A673 (cell line): ENCODE measurements at regions not wholly inside any gene's neighbourhood (a gene's known extent, or its start where the extent isn't known, plus 50 kb on each side); places are given as distances from the start of the nearest gene placed in this dataset.

Experiments
- BruUV-seq: library from RNA; stranded (reverse); fragments of 400-500 nt; replicated peaks from 2 replicates; lab custom pipeline; 2021; lab: Mats Ljungman, UMichigan
- CTCF ChIA-PET: fragments of 300-600 bp; sonication (Branson Sonifier 250); formaldehyde crosslinking; loops from one replicate; lab custom pipeline; 2022; ENCODE audit warnings: antibody characterized with exemption; lab: Charles Lee
- POLR2A ChIA-PET: fragments of 300-600 bp; sonication (Branson Sonifier 250); formaldehyde crosslinking; loops from one replicate; lab custom pipeline; 2022; ENCODE audit warnings: antibody characterized with exemption; ENCODE audit not compliant: low non-redundant PET; lab: Charles Lee
- DNase-seq: peaks from one replicate; pipeline ENCODE4 v3.0.0-alpha.2; 2015; ENCODE audit warnings: low spot score
- H3K27ac ChIP-seq: fragments of 200-600 bp; sonication (generic); 2 replicates; pipeline ENCODE4 v1.5.1; 2016; ENCODE audit warnings: mixed run types, low read depth, mild to moderate bottlenecking, mixed read lengths, antibody characterized with exemption, low read length; ENCODE audit not compliant: poor library complexity, severe bottlenecking
- H3K27me3 ChIP-seq: fragments of 200-600 bp; sonication (generic); replicated peaks from 2 replicates; pipeline ENCODE4 v1.6.1; 2017; ENCODE audit warnings: mixed run types, low read depth, mild to moderate bottlenecking, mixed read lengths, antibody characterized with exemption, low read length; ENCODE audit not compliant: insufficient read depth, poor library complexity
- H3K36me3 ChIP-seq: fragments of 200-600 bp; sonication (generic); 2 replicates; pipeline ENCODE4 v1.6.1; 2016; ENCODE audit warnings: mixed run types, mild to moderate bottlenecking, mixed read lengths, antibody characterized with exemption, low read length; ENCODE audit not compliant: insufficient read depth, poor library complexity, severe bottlenecking
- H3K4me1 ChIP-seq: fragments of 200-600 bp; sonication (generic); 2 replicates; pipeline ENCODE4 v1.6.1; 2017; ENCODE audit warnings: mixed run types, mild to moderate bottlenecking, mixed read lengths, antibody characterized with exemption, low read length; ENCODE audit not compliant: insufficient read depth, poor library complexity, severe bottlenecking
- H3K4me3 ChIP-seq: fragments of 200-600 bp; sonication (generic); 2 replicates; pipeline ENCODE4 v1.5.1; 2016; ENCODE audit warnings: low read depth, mixed run types, mild to moderate bottlenecking, mixed read lengths, low read length; ENCODE audit not compliant: poor library complexity, severe bottlenecking
- H3K9me3 ChIP-seq: fragments of 200-600 bp; sonication (generic); 2 replicates; pipeline ENCODE4 v1.6.1; 2016; ENCODE audit warnings: mixed run types, low read depth, mild to moderate bottlenecking, mixed read lengths, antibody characterized with exemption, low read length; ENCODE audit not compliant: poor library complexity, severe bottlenecking
- CTCF ChIP-seq: fragments of 300-800, 200-600 bp; sonication (generic); conservative IDR thresholded peaks from 2 replicates; pipeline ENCODE4 v1.5.1; 2017; ENCODE audit warnings: low read depth, mild to moderate bottlenecking, antibody characterized with exemption, low read length, moderate library complexity, mixed read lengths
- EZH2 ChIP-seq: fragments of 200-600 bp; sonication (generic); IDR thresholded peaks from 2 replicates; pipeline ENCODE4 v1.6.1; 2017; ENCODE audit warnings: borderline replicate concordance, low read depth, mild to moderate bottlenecking, mixed read lengths, antibody characterized with exemption, low read length; ENCODE audit not compliant: poor library complexity, severe bottlenecking
- intact Hi-C: fragments of 100-400 bp; cut with micrococcal nuclease; formaldehyde crosslinking; loops from one replicate; pipeline ENCODE4 v1.10.0; 2022; ENCODE audit not compliant: unreplicated experiment

GRCh38 chr11:112795142-112795815 lies 165.9 kb upstream of the NCAM1 start:
- CTCF ChIA-PET, result interaction anchor here (0.6 to 2.8 kb wide), 9 partner anchors 12 to 513 kb away, joined by 3 to 40 read pairs (median 4); no protein-coding TSS in a partner anchor
- H3K36me3 ChIP-seq, result no peaks in the 10 kb centered on the region
- no peaks in the 10 kb centered on the region for H3K9me3 ChIP-seq
- peak; percentile 81 for DNase-seq
- H3K27ac ChIP-seq, result no peak overlapping the region
- intact Hi-C loops, result loop anchor here (1.0 to 5.0 kb wide), 4 partner anchors 207 to 503 kb away; no protein-coding TSS in a partner anchor
- H3K4me1 ChIP-seq, result no peaks in the 10 kb centered on the region
- BruUV-seq, result no TSS peak
- H3K4me3 ChIP-seq, result no peak overlapping the region
- TF ChIP-seq CTCF, result peak; percentile 81
- no peak for TF ChIP-seq EZH2
- no peaks in the 10 kb centered on the region for H3K27me3 ChIP-seq
- POLR2A ChIA-PET, result no interaction called here

- Histone ChIP-seq H3K4me1 (no peaks in the 10 kb centered on the region), H3K4me3 (no peak overlapping the region), H3K27ac (no peak overlapping the region), H3K36me3 (no peaks in the 10 kb centered on the region), H3K27me3 (no peaks in the 10 kb centered on the region), H3K9me3 (no peaks in the 10 kb centered on the region)
- DNase-seq, result no peak
- ChIA-PET POLR2A (no interaction called here), CTCF (interaction anchor here (1.1 to 2.8 kb wide), 5 partner anchors 11 to 494 kb away, joined by 3 to 40 read pairs (median 5); no protein-coding TSS in a partner anchor)
- intact Hi-C loops, result loop anchor here (1.0 to 5.0 kb wide), 4 partner anchors 208 to 504 kb away; no protein-coding TSS in a partner anchor
- TF ChIP-seq EZH2 (no peak), CTCF (no peak)
- BruUV-seq, result no TSS peak
Measured at GRCh38 chr11:112795911-112796649, 165.1 kb upstream of the NCAM1 start.

GRCh38 chr11:112797092-112797491 lies 164.1 kb upstream of the NCAM1 start:
- ChIA-PET POLR2A (no interaction called here), CTCF (no interaction called here)
- no peak overlapping the region for H3K27ac ChIP-seq
- BruUV-seq, result no TSS peak
- no peak for DNase-seq
- no peaks in the 10 kb centered on the region for H3K4me1 ChIP-seq
- no peak overlapping the region for H3K4me3 ChIP-seq
- intact Hi-C loops, result loop anchor here (5.0 kb wide), 3 partner anchors 355 to 505 kb away; no protein-coding TSS in a partner anchor
- no peaks in the 10 kb centered on the region for H3K27me3 ChIP-seq
- no peaks in the 10 kb centered on the region for H3K9me3 ChIP-seq
- H3K36me3 ChIP-seq, result no peaks in the 10 kb centered on the region
- TF ChIP-seq EZH2, result no peak
- TF ChIP-seq CTCF, result no peak
